ENCODE measurements at regions not wholly inside any gene's neighbourhood (a gene's known extent, or its start where the extent isn't known, plus 50 kb on each side); places are given as distances from the start of the nearest gene placed in this dataset.
"Not testable (repeated sequence)": the region's sequence is repeated elsewhere in the genome, so short reads cannot be mapped to it uniquely, and the experiment has no call there.

DNA sequence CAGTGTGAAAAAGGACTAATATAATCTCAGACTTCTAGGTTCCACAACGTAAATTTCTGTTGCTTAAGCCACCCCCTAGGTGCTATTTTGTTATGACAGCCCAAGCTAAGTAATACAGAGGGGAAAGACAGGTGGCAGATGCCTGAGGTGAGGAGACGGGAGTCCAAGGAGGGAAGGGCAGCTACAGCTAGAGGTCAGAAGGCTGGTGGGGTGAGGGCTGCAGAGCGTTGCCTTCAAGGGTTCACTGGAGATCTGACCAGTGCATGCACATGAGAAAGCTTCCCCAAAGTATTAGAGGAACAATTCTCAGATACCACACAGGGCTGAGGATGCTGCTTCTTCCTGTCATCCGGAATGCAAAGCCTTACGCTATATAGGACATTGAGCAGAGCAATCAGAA, 104.7 kb upstream of the IRX4 start:
- no peak for DNase-seq

DNA sequence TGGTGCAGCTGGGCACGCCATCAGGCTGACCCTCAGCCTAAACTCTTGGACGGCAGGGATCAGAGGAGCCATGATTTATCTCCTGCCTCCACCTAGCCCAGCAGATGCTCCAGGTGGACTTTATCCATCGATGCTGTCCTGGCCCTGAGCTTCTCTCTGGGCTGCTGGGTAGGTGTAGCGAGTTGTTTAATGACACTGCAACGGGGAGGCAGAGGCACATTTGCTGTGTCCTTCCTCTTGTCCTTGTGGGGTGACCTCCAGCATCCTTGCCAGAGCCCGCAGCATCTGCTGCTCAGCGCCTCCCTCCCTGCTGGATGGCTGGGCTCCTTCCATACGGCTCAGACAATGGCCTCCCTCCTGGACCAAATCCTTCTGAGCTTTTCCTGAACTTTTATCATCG, 103.1 kb upstream of the IRX4 start:
- DNase-seq = no peak

DNA sequence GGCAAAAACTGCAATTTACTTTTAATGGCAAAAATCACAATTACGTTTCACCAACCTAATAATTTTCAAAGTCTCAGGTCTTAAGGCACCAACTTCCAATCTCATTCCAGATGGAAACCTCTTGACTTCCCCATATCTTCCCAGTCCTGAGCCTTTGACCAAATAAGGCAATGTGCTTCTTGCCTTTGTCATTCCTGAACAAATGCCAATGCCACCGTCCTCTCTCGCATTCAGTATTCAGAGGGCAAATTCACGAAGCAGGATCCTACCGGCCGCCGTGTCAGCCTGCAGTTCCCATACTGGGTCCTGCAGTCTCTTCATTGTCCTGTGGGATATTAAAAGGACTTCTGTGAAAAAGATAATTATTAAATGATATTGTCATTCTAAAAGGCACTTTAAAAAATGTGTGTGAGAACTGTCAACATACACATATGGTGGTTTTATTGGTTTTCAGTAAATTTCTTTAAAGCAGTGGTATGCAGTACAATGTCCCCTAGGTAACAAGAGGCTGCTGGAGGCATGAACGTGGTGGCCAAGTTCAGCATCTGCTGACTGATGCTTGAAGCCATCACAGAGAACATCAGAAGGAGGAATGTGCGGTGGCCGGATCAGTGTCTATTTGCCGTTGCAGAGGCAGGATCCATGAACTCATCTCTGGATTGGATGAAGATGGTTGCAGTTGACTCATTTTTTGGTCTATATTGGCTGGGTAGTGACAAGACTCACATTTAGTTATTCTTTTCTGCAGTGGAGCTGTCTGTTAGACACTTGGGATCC, 101.4 kb upstream of the IRX4 start:
- DNase-seq = no peak

DNA sequence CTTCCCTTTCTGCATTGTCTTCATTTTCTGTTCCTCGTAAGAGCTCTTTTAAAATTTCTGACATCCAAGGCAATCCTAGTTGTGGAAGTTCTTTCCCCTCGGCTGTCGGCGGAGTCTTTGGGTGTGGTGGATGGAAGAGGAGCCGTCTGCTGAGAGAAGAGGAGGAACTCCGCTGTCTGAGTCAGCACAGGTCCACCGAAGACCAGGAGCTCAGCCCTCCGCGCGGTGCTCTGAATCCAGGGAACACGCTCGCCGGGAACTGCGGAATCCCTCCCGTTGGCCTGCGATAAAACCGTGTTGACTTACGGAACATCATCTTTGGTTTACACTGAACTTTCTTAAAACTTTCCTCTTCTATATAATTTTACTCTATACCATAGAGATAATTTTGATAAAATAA, 100.7 kb upstream of the IRX4 start:
- no peak for DNase-seq

DNA sequence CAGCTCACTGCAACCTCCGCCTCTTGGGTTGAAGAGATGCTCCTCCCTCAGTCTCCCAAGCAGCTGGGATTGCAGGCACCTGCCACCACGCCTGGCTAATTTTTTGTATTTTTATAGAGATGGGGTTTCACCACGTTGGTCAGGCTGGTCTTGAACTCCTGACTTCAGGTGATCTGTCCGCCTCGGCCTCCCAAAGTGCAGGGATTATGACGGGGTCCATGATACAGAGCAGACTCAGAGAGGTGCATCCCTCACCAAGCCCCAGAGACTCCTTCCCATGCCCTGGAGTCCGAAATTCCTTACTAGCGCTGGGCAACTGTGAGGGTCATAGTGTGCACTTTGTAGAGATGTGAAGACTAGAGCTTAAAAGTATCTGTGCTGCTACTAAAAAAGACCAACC, 99.8 kb upstream of the IRX4 start:
- DNase-seq = not testable (repeated sequence)

DNA sequence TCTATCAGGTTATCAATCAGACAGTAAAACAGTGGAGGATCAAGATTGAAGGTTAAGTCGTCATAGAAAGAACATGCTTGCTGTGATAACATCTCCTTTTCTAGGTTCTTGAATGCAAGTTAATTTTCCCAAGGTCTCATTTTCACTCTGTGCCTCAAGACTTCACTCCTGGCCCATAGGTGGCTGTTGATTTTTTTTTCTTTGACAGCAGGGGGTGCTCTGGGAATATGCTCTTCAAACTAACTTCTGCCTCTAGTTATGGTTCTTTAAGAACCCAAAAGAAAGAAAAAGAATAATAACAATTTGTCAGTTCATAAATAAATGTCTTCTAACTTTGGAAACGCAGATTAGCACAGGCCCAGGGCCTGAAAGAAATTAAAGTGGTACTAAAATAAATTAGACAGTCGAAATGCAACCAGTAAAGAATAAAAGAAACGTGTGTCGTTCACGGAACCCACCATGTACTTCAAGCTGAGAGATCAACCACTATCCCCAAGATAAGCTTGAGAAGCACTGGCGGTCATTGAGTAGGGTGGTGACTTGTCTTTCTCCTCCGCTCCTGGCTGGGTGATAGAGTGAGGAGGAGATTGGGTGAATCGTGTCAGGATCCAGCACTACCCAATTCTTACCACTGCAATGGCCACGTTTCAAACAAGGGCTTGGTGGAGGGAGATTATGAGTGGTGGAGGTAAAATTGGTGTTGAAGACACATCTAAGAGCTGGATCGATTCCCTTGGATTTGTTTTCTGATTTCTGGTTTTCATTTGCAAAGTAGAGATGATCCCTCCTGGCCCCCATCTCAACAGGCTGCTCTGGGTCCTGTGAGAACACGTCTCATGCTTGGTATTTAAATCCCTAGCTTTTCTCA, 93.4 kb upstream of the IRX4 start:
- no peak for DNase-seq

DNA sequence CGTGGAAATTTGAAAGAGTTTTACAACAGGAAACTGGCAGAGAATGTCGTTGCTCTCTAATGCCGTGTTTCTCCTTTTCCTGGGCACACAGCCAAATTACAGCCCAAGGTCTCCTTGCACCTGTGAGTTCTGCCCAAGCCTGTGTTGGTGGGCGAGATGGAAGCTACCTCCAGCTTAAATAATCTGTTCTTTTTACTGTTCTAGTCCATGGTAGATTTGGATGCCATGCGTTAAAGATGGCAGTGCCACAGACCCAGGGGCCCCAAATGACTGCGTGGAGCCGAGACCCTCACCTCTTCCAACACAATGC, 92.6 kb upstream of the IRX4 start:
- DNase-seq = no peak

DNA sequence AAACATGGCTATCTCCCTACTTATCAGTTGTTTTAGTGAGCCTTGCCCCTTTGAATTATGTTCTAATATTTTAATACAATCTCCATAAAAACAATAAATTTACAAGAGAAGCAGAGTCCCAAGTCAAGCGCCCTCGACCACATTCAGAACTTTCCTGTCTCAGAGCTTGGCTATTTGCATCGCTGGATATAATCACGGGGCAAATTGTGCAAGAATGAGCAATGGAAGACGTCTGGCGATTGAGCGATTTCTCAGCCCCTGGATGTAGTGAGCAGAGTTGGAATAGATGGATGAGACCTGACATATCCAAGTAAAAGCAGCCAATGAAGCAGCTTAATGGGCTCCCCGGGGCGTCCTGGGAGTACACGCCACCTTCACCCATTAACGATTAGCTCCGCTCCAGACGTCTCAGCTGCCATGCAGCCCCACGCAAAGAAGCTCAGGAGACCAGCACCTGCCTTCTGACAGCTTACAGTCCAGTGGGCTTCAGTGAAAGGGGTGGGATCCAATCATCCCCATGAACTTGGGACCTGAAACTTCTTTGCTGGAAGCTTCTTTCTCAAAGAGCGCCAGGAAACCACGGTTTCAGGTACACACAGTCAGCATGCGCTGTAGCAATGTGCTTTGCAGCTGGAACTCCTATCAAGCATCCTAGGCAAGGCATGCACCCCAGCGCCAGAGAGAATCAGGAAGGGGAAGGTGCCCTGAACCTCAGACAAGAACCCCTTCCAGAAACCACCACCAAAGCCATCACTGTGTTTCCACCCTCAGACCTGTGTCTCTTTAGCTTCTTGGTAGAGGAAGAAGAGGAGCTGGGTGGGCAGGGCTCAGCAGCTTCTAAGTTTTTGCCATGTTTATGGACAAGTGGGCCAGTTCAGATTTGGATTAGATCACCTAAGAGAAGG, 92.0 kb upstream of the IRX4 start:
- DNase-seq = no peak

DNA sequence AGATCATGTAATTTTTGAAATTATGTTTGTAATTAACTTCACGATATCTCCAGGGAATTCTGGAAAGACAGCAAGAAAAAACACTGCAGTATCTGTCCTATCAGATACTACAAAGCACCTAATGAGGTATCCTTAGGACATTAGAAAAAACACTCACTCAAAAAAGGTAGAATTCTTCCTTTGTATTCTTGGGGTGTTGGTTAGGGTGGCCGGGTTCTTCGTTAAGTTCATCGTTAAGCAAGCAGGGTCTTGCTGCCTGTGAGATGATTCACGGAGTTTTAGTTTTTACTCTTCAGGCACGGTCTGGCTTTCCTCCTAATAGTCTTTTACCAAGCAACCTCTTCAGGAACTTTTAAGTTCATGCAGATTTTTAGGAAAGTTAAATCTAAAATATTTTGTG, 91.4 kb upstream of the IRX4 start:
- DNase-seq = no peak

DNA sequence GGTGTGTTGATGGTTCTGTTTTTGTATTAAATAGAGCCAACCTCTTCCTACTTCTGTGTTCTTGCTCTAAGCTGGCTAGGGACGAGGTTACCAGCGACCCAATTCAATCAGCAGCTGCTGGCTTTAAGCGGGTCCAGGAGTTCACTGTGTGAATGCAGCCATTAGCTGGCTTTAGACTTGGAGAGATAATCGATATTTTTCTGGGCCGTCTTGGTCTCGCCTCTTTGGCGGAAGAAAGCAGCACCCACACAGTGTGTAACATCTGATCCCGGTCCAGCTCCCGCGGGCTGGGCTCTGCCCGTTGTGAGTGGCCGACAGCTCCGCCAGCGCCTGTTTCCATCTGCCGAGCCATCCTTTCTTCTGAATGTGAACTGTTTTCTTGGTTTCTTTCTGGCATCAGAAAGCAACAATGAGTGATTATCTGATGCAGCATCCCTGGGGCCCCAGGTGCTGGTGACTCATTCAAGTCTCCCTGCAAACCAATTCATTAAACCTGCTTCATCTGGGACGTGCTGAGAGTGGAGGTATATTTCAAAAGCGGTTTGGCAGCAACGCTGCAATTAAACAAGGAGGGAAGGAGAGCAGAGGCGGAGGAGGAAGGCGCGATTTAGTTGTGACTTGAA, 90.8 kb upstream of the IRX4 start:
- no peak for DNase-seq

DNA sequence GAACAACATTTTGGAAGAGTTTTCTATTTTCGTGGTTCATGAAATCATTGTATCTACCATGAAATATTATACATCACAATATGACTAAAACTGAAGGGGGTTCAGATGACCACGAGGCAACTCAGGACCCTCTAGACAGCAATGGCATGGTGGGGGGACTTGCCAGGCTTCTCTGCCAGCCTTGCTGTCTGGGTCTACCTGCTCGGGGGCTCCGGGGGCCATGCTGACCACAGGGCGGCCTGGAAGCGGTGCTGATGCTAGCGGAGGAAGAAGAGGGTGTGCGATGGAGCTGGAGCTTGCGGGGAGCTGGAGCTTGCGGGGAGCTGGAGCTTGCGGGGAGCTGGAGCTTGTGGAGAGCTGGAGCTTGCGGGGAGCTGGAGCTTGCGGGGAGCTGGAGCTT, 89.2 kb upstream of the IRX4 start:
- no peak for DNase-seq

DNA sequence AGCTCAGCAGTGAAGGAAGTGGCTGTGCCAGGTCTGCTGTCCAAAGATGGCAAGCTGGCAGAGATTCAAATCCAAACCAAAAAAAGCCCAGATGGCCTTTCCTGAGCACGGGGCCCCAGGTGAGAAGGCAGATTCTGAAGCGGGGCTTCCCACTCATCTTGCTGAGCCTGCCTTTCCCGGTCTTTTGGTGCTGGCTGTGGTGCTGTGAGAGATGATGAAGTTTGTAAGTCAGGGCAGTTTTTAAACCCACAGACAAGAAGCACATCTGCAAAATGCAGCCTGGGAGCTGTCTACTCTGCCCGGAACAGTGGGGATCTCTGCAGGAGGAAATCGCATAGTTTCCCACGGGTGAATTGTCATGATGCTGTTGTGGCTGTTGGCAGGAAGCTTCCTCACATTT, 85.0 kb upstream of the IRX4 start:
- DNase-seq = no peak

DNA sequence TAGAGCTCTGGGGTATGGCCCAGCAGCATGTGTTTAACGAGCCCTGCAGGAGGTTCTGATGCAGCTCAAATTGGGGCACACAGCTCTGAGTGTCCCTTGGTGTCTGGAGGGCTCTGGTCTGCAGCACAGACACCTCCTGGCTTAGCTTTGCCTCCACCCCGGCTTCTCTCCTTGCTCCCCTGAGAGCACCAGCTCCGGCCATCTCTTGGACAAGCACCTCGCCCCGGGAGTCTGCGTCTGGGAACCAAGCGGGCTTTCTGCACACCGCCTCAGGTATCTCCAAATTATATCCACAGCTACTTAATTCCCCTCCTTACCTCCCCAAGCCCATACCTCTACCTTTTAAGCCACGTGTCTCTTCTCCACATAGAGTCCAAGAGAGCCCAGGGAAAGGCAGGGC, 83.7 kb upstream of the IRX4 start:
- DNase-seq = no peak

DNA sequence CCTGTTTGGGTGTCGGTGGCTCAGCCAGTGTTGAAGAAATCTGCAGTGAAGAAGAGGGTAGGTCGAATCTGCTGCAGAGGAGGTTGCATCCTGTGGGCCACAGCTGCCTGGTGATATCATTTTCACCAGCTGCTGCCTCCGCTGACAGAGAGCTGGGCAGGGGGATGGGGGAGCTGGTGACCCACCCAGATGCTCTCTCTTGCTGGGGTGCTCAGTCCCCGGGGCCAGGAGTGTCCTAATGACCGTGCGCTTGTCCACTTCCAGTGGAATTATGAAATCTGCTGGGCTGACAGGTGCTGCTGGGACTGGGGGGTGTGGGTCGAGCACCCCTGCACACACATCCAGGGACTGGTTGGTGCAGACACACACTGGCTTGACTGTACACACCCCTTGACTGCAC, 83.2 kb upstream of the IRX4 start:
- no peak for DNase-seq

DNA sequence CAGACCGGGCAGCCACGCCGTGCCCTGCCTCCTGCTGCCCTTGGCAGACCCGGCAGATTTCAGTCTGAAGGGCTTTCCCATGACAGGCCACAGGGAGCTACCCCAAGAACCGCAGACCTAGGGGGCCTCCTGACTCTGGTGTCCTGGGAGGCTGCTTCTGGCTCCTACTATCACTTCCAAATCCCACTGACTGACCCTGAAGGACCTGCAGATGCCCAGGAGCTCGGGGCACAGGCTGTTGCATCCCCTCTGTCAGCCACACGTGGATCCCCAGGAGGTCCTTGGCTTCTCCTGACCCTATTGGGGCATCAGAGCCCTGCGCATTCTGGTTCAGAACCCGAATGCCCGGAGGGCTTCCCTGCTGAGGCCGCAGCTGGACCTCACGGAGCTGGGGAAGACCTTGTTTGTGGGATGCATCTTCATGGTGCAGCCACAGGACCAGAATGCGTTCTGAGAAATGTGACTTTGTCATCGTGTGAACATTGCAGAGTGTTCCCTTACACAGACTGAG, 81.3 kb upstream of the IRX4 start:
- no peak for DNase-seq

DNA sequence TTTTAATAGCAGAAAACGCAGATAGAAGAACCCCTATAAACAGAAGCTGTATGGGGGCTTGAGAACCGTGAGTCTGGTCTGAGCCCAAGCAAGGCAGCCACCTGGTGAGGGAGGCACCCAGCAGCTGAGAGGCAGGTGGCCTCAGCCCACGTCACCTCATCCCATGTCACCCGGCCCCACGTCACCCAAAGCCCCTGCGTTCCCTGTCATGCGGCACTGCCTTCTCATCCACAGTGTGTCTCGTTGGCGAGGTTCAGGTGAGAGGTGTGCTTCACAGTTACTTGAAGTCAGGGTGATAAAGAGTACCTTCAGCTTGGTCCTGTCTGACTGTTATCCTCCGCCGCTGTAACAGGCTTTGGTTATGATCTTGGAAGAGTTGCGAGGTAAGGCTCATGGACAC, 80.6 kb upstream of the IRX4 start:
- no peak for DNase-seq

DNA sequence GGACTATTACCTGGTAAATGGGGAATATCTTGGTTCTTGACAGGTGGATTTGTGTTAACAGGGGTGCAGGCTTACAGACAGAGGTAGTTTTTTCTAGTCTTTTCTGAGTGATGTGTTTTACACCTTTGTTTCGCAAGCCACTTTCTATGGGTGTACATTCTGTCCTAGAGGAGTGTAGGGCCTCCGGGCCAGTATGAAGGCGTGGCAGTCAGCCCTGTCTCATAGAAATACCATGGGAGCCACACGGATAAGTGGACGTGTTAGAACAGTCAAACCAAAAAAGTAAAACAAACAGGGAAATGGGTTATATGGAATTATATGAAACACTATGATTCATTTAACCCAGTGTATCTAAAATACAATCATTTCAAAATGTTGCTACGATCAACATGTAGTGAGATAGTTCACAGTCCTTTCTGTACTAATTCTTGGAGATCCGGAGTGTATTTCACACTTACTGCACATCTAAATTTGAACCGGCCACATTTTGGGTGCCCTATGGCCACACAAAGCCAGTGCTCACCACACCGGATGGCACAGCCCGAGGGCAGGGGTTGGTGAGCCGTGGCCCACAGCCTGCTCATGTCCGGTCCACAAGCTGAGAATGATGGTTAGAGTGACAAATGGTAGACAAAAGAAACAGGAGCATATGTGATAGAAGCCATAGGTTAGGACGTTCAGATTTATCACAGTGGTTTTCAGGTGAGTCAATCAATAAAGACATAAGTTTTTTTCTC, 80.1 kb upstream of the IRX4 start:
- DNase-seq = no peak

DNA sequence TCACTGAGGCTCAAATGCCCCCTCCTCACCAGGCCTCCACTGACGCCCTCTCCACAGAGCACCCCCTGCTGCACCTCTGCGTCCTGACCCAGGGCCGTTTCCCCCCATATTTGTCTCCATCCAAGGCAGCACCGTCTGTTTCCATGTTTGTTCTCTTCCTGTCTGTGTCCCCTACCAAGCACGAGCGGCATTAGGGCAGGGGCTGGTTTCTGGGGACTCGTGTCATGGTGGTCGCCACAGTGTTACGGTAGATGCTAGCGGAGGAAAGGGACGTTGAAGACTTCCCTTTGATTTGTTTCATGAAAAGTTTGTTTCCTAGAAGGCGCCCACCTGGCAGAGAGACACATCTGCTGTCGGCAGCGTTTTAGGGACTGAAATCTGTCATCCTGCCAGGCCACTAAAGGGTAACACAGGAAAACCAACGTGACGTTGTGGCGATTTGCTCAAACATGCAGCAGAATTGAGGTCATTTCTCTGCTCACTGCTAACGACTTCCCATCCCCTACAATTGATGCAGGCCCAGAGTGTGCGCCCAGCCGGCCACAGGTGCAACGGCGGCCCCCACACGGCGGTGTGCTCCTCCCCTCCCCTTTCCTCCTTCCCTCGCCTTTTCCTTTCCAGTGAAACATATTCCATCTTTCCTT, 79.3 kb upstream of the IRX4 start:
- no peak for DNase-seq

DNA sequence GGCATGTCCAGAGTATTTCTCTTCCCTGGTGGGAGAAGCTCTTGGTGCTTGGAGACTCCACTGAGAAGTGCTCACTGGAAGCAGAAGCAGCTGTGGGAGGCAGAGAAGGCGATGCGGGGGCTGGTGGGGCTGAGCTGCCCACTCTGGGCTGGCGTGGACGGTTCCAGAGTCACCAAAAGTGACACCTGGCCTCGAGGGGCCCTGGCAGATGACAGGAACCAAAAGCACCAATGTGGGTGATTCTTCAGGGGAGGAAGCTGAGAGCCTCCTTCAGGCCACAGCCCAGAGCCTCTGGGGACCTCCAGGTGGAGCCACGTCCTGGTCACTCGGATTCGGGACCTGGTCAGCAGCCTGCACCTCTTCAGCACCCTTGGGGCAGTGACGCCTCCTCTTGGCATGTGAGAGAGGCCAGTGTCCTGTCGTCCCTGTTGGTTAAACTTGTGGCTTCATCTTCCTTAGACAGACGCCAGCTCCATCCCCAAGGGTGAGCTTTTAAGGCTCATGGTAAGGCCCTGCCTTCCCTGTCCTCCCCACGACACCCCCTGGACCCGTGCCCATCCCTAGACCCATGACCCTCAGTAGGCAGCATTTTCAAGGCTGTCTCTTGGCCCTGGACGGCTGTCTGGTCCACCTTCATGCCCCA, 78.7 kb upstream of the IRX4 start:
- DNase-seq = no peak

Data from muscle of arm (tissue), 1 donor.